ENCODE measurements at regions not wholly inside any gene's neighbourhood (a gene's known extent, or its start where the extent isn't known, plus 50 kb on each side); places are given as distances from the start of the nearest gene placed in this dataset.

DNA sequence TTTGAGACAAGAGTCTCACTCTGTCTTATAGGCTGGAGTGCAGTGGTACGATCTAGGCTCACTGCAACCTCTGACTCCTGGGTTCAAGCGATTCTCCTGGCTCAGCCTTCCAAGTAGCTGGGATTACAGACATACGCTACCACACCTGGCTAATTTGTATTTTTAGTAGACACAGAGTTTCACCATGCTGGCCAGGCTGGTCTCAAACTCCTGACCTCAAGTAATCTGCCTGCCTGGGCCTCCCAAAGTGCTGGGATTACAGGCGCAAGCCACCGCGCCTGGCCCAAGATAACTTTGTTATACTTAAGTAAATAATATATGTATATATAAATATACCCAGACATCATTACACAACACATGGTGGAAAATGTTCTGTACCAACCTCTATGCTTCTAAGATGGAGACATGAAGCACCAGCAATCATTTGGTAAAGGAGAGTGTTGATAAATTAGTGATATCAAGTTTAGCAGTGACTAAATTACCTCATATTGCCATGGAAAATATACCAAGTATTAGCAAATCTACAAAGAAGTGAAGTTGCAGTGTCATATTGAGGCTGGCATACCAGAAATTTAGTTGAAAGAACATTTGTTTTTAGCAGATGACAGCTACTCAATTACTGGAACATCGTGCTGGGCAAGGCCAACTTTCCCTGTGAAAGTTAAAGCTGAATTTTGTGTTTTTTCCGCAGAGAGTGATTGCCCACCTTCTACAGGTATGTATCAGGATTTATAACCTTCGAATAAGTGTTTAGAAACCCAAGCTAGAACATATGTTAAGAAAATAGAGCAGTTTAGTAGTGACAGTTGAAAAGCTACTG lies 177.7 kb downstream of the MYCN start:
- H3K36me3 ChIP-seq (ENCODE audit: control insufficient read depth in 4 of 4, insufficient read depth in 4 of 4, low read length in 4 of 4), result no peaks in the 10 kb centered on the region
- H3K4me1 ChIP-seq (ENCODE audit: control insufficient read depth in 5 of 5, insufficient read depth in 5 of 5, low read length in 5 of 5), result no peaks in the 10 kb centered on the region
- TF ChIP-seq, protein P1, sequence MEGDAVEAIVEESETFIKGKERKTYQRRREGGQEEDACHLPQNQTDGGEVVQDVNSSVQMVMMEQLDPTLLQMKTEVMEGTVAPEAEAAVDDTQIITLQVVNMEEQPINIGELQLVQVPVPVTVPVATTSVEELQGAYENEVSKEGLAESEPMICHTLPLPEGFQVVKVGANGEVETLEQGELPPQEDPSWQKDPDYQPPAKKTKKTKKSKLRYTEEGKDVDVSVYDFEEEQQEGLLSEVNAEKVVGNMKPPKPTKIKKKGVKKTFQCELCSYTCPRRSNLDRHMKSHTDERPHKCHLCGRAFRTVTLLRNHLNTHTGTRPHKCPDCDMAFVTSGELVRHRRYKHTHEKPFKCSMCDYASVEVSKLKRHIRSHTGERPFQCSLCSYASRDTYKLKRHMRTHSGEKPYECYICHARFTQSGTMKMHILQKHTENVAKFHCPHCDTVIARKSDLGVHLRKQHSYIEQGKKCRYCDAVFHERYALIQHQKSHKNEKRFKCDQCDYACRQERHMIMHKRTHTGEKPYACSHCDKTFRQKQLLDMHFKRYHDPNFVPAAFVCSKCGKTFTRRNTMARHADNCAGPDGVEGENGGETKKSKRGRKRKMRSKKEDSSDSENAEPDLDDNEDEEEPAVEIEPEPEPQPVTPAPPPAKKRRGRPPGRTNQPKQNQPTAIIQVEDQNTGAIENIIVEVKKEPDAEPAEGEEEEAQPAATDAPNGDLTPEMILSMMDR (IDR thresholded peaks at IDR 0.05; ENCODE audit: control extremely low read depth, extremely low read depth), result no peak
- no peak overlapping the region for H3K4me3 ChIP-seq
- no peak overlapping the region for H3K9ac ChIP-seq (ENCODE audit: insufficient read depth in 1 of 2, low read length in 2 of 2)
- no peak for DNase-seq
- WGBS, 2 donors, result 91 to 95% methylated on average over 9 of the region's 9 CpGs
- H3K27me3 ChIP-seq (ENCODE audit: control insufficient read depth in 3 of 3, insufficient read depth in 3 of 3, low read length in 2 of 3), result no peaks in the 10 kb centered on the region
- peaks cover 0 to 2% (median 0%) of the 10 kb centered on the region in 4 donors for H3K9me3 ChIP-seq (ENCODE audit: control insufficient read depth in 4 of 4, insufficient read depth in 3 of 4, low read length in 3 of 4)
- no peak overlapping the region for H3K27ac ChIP-seq (ENCODE audit: low read depth in 1 of 2, low read length in 1 of 2)
- no peak for ATAC-seq (ENCODE audit: insufficient read depth, low FRiP score)

DNA sequence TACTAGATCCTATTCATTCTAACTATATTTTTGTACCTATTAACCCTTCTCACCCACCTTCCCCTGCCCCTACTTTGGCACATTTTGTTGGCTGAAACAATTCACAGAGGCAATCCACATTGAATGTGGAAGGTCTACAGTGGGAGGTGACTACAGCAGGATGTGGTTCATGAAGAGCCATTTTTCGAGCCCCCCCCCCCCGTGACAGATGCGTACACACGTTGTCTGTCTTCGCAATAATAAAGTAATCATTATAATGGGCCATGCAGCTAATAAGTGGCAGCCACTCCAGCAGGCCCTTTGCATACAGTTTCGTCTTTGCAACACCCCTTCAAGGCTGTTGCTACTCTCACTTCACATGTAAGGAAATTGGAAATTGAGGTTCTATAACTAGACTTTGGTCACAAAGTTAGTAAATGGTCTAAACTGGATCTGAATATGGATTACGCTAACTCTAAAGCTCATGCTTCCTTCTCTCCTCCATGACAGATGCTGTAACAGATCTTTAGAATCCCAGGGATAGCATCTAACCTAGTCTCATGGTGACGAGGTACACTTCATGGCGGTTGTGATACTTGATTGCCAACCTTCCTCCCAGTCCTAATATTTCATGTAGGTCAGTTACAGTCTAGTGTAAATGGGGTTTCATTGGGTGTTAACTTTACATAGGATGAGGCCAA lies 176.8 kb downstream of the MYCN start:
- Histone ChIP-seq H3K9me3 (ENCODE audit: control insufficient read depth in 4 of 4, insufficient read depth in 3 of 4, low read length in 3 of 4) (peaks cover 0 to 2% (median 0%) of the 10 kb centered on the region in 4 donors), H3K4me3 (no peak overlapping the region), H3K9ac (ENCODE audit: insufficient read depth in 1 of 2, low read length in 2 of 2) (no peak overlapping the region), H3K4me1 (ENCODE audit: control insufficient read depth in 5 of 5, insufficient read depth in 5 of 5, low read length in 5 of 5) (no peaks in the 10 kb centered on the region), H3K27me3 (ENCODE audit: control insufficient read depth in 3 of 3, insufficient read depth in 3 of 3, low read length in 2 of 3) (no peaks in the 10 kb centered on the region), H3K36me3 (ENCODE audit: control insufficient read depth in 4 of 4, insufficient read depth in 4 of 4, low read length in 4 of 4) (no peaks in the 10 kb centered on the region), H3K27ac (ENCODE audit: low read depth in 1 of 2, low read length in 1 of 2) (no peak overlapping the region)
- TF ChIP-seq, protein P1 (IDR thresholded peaks at IDR 0.05; ENCODE audit: control extremely low read depth, extremely low read depth), result no peak
- DNase-seq (no peak), ATAC-seq (ENCODE audit: insufficient read depth, low FRiP score) (no peak)
- WGBS, 2 donors, result 84 to 89% methylated on average over 9 of the region's 9 CpGs

- no peak overlapping the region for H3K27ac ChIP-seq (ENCODE audit: low read depth in 1 of 2, low read length in 1 of 2)
- DNase-seq (no peak), ATAC-seq (ENCODE audit: insufficient read depth, low FRiP score) (no peak)
- no peak overlapping the region for H3K4me3 ChIP-seq
- H3K4me1 ChIP-seq (ENCODE audit: control insufficient read depth in 5 of 5, insufficient read depth in 5 of 5, low read length in 5 of 5), result no peaks in the 10 kb centered on the region
- H3K9me3 ChIP-seq (ENCODE audit: control insufficient read depth in 4 of 4, insufficient read depth in 3 of 4, low read length in 3 of 4), result no peaks in the 10 kb centered on the region
- WGBS, 2 donors, result 91 to 93% methylated on average over 7 of the region's 7 CpGs
- TF ChIP-seq, protein P1 (IDR thresholded peaks at IDR 0.05; ENCODE audit: control extremely low read depth, extremely low read depth), result no peak
- no peaks in the 10 kb centered on the region for H3K36me3 ChIP-seq (ENCODE audit: control insufficient read depth in 4 of 4, insufficient read depth in 4 of 4, low read length in 4 of 4)
- no peaks in the 10 kb centered on the region for H3K27me3 ChIP-seq (ENCODE audit: control insufficient read depth in 3 of 3, insufficient read depth in 3 of 3, low read length in 2 of 3)
- no peak overlapping the region for H3K9ac ChIP-seq (ENCODE audit: insufficient read depth in 1 of 2, low read length in 2 of 2)
These were observed 175.8 kb downstream of the MYCN start for GRCh38 chr2:16115881-16116830.
